ENCODE measurements at regions not wholly inside any gene's neighbourhood (a gene's known extent, or its start where the extent isn't known, plus 50 kb on each side); places are given as distances from the start of the nearest gene placed in this dataset.
"Not testable (repeated sequence)": the region's sequence is repeated elsewhere in the genome, so short reads cannot be mapped to it uniquely, and the experiment has no call there.

DNA sequence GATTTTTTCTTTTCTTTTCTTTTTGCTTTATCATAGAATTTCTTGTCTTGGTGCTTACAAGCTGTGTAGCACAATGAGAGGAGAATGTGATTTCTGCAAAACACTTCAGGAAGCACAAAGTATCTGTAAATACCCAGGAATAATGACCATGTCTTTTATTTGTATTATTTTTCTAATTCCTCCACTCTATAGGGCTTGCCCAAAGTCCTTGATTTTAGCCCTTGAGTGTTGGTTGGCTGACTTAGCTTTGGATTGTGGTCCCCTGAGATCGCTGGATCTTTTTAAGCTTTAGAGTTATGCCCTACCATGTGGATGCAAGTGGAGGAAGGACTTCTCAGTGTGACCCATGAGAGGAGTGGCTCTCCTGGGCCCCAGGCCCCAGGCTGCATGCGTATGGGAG lies 52.2 kb downstream of the HOXC4 start:
- not testable (repeated sequence) for H3K9me3 ChIP-seq (ENCODE audit: control insufficient read depth, low read length); H3K36me3 ChIP-seq (ENCODE audit: control insufficient read depth, insufficient read depth, low read length); H3K4me3 ChIP-seq (ENCODE audit: low read length); H3K4me1 ChIP-seq (ENCODE audit: control insufficient read depth, insufficient read depth, low read length); H3K9ac ChIP-seq (ENCODE audit: low read length)
- H3K27me3 ChIP-seq (ENCODE audit: control insufficient read depth, insufficient read depth, low read length) = peaks cover 17% of the 10 kb centered on the region

- not testable (repeated sequence) for H3K4me3 ChIP-seq (ENCODE audit: low read length); H3K4me1 ChIP-seq (ENCODE audit: control insufficient read depth, insufficient read depth, low read length); H3K9me3 ChIP-seq (ENCODE audit: control insufficient read depth, low read length); H3K9ac ChIP-seq (ENCODE audit: low read length); H3K36me3 ChIP-seq (ENCODE audit: control insufficient read depth, insufficient read depth, low read length)
- H3K27me3 ChIP-seq (ENCODE audit: control insufficient read depth, insufficient read depth, low read length) = peaks cover 17% of the 10 kb centered on the region
Measured at GRCh38 chr12:54106252-54106651, 52.6 kb downstream of the HOXC4 start.

- not testable (repeated sequence) for H3K4me1 ChIP-seq (ENCODE audit: control insufficient read depth, insufficient read depth, low read length); H3K9ac ChIP-seq (ENCODE audit: low read length); H3K9me3 ChIP-seq (ENCODE audit: control insufficient read depth, low read length); H3K36me3 ChIP-seq (ENCODE audit: control insufficient read depth, insufficient read depth, low read length); H3K4me3 ChIP-seq (ENCODE audit: low read length)
- H3K27me3 ChIP-seq (ENCODE audit: control insufficient read depth, insufficient read depth, low read length) = peaks cover 17% of the 10 kb centered on the region
Measured at GRCh38 chr12:54106803-54107579, 53.4 kb downstream of the HOXC4 start.

DNA sequence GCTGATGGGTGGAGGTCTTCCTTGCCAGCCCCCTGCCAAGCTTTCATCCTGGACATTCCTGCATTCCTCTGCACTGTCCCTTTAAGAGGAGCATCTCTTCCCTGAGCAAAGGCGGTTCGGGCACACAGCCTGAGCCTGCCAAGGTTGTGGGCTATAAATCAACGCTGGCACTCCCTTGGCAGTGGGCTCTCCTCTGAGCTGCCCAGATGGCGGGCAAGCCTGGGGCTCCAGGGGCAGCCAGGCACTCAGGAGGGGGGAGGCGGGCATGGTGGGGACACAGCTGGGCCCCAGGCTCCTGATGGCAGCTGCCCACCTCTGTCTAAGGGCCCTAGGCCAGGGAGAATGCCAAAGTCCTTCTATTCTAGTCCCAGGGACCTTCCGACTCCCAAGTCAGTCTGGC lies 58.7 kb downstream of the HOXC4 start:
- H3K27me3 ChIP-seq (ENCODE audit: control insufficient read depth, insufficient read depth, low read length); H3K4me3 ChIP-seq (ENCODE audit: low read length); H3K4me1 ChIP-seq (ENCODE audit: control insufficient read depth, insufficient read depth, low read length); H3K9me3 ChIP-seq (ENCODE audit: control insufficient read depth, low read length); H3K36me3 ChIP-seq (ENCODE audit: control insufficient read depth, insufficient read depth, low read length); H3K9ac ChIP-seq (ENCODE audit: low read length): not testable (repeated sequence)

DNA sequence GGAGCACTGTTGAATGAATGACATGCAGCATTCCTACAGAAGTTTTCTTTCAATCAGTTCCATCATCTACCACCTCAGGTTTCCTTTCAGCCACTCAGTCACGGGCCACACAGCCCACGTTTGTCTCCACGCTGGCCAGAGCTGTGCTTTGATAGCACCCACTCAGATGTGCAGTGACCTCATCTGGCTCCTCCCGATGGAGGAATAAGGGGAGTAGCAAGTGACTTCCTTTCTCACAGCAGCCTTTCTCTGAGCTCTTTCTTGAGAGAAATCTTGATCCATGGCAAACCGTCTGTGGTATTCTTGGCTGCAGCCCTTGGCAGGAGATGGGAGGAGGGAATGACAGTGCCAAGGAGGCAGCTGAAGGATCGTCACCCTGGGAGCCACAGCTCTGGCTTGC lies 62.4 kb downstream of the HOXC4 start:
- not testable (repeated sequence) for H3K9ac ChIP-seq (ENCODE audit: low read length); H3K4me1 ChIP-seq (ENCODE audit: control insufficient read depth, insufficient read depth, low read length); H3K9me3 ChIP-seq (ENCODE audit: control insufficient read depth, low read length); H3K36me3 ChIP-seq (ENCODE audit: control insufficient read depth, insufficient read depth, low read length); H3K4me3 ChIP-seq (ENCODE audit: low read length); H3K27me3 ChIP-seq (ENCODE audit: control insufficient read depth, insufficient read depth, low read length)

GRCh38 chr12:54117392-54117791 lies 63.8 kb downstream of the HOXC4 start:
- not testable (repeated sequence) for H3K4me3 ChIP-seq (ENCODE audit: low read length); H3K27me3 ChIP-seq (ENCODE audit: control insufficient read depth, insufficient read depth, low read length); H3K9ac ChIP-seq (ENCODE audit: low read length); H3K4me1 ChIP-seq (ENCODE audit: control insufficient read depth, insufficient read depth, low read length); H3K9me3 ChIP-seq (ENCODE audit: control insufficient read depth, low read length); H3K36me3 ChIP-seq (ENCODE audit: control insufficient read depth, insufficient read depth, low read length)

DNA sequence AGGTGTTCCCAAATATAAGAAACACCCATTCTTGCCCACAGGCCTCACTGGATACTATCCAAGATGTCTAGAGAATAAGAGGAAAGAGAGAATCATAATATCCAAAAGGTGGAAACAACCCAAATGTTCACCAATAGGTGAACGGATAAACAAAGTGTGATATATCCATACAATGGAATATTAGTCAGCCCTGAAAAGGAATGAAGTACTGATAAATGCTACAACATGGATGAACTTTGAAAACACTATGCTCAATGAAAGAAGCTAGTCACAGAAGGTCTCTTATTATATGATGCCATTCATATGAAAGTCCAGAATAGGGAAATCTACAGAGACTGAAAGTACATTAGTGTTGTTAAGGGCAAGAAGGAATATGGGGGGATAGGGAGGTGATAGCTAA lies 65.4 kb downstream of the HOXC4 start:
- not testable (repeated sequence) for H3K9me3 ChIP-seq (ENCODE audit: control insufficient read depth, low read length); H3K27me3 ChIP-seq (ENCODE audit: control insufficient read depth, insufficient read depth, low read length); H3K4me1 ChIP-seq (ENCODE audit: control insufficient read depth, insufficient read depth, low read length); H3K4me3 ChIP-seq (ENCODE audit: low read length); H3K36me3 ChIP-seq (ENCODE audit: control insufficient read depth, insufficient read depth, low read length); H3K9ac ChIP-seq (ENCODE audit: low read length)

DNA sequence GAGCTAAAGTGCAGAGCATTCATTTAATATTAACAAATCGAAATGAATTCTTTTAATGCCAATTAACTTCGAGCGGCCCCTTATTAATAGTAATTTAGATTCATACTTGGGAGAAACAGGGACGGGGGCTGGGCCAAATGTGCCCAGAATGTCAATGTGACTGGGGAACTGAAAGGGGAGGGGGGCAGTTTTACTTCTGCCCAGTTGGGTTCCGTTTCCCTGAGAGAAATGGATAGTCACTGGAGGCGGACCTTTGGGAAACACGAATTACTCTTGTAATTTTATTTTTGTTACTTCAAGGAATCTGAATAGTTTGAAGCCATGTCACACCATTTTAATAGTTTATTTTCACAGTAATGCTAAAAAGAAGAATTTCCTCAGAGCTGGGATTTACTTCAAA lies 64.8 kb downstream of the SMUG1 start:
- not testable (repeated sequence) for H3K9me3 ChIP-seq (ENCODE audit: control insufficient read depth, low read length); H3K36me3 ChIP-seq (ENCODE audit: control insufficient read depth, insufficient read depth, low read length); H3K4me3 ChIP-seq (ENCODE audit: low read length)

GRCh38 chr12:54125708-54126028 lies 63.1 kb downstream of the SMUG1 start:
- H3K36me3 ChIP-seq (ENCODE audit: control insufficient read depth, insufficient read depth, low read length); H3K4me3 ChIP-seq (ENCODE audit: low read length); H3K9me3 ChIP-seq (ENCODE audit: control insufficient read depth, low read length): not testable (repeated sequence)
- H3K4me1 ChIP-seq (ENCODE audit: control insufficient read depth, insufficient read depth, low read length) = peaks cover 32% of the 10 kb centered on the region
- H3K9ac ChIP-seq (ENCODE audit: low read length) = peak overlapping the region; percentile 87
- H3K27me3 ChIP-seq (ENCODE audit: control insufficient read depth, insufficient read depth, low read length) = peaks cover 11% of the 10 kb centered on the region

More for the DNA sequence above, 64.8 kb downstream of the SMUG1 start:
- Histone ChIP-seq H3K27me3 (ENCODE audit: control insufficient read depth, insufficient read depth, low read length) (peaks cover 11% of the 10 kb centered on the region), H3K4me1 (ENCODE audit: control insufficient read depth, insufficient read depth, low read length) (peaks cover 16% of the 10 kb centered on the region)
- not testable (repeated sequence) for H3K9ac ChIP-seq (ENCODE audit: low read length)

DNA sequence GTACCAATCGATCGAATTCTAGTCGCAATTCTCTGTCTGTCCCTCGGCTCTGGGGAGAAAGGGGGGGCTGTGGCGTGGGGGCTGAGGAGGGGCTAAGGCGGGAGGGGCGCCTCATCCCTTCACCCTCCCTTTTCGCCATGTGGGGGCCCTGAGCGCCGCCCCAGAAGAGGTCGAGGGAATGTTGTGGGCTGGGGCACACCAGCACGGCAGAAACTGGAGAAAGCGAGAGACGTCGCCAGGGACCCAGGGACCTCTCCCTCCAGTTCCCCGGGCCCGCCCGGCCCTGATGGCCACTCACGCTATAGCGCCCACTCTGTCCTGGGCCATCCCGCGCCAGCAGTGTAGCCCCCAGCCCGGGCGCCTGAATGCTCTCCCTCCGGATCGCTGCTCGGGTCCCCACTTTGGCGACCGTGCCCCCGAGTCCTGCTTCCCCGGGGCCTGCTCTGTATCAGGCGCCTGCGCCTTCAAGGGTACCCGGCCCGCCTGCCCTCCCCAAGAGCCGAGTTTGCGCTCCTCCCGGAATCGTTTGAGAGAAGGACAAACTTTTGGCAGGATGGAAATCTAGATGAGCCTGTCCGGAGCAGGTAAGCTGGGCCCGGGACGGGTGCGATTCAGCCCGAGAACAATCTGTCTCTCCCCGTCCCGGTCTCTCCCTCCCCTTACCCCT lies 62.6 kb downstream of the SMUG1 start:
- peak overlapping the region; percentile 87 for H3K9ac ChIP-seq (ENCODE audit: low read length)
- H3K36me3 ChIP-seq (ENCODE audit: control insufficient read depth, insufficient read depth, low read length) = no peaks in the 10 kb centered on the region
- peaks cover 37% of the 10 kb centered on the region for H3K4me1 ChIP-seq (ENCODE audit: control insufficient read depth, insufficient read depth, low read length)
- H3K27me3 ChIP-seq (ENCODE audit: control insufficient read depth, insufficient read depth, low read length) = peaks cover 11% of the 10 kb centered on the region
- H3K4me3 ChIP-seq (ENCODE audit: low read length) = peak overlapping the region; percentile 56
- H3K9me3 ChIP-seq (ENCODE audit: control insufficient read depth, low read length) = no peaks in the 10 kb centered on the region

- Histone ChIP-seq H3K4me3 (ENCODE audit: low read length) (peak overlapping the region; percentile 56), H3K36me3 (ENCODE audit: control insufficient read depth, insufficient read depth, low read length) (no peaks in the 10 kb centered on the region), H3K9ac (ENCODE audit: low read length) (peak overlapping the region; percentile 87), H3K4me1 (ENCODE audit: control insufficient read depth, insufficient read depth, low read length) (peaks cover 45% of the 10 kb centered on the region), H3K9me3 (ENCODE audit: control insufficient read depth, low read length) (no peaks in the 10 kb centered on the region), H3K27me3 (ENCODE audit: control insufficient read depth, insufficient read depth, low read length) (peaks cover 11% of the 10 kb centered on the region)
Measured at GRCh38 chr12:54126696-54127537, 61.9 kb downstream of the SMUG1 start.

DNA sequence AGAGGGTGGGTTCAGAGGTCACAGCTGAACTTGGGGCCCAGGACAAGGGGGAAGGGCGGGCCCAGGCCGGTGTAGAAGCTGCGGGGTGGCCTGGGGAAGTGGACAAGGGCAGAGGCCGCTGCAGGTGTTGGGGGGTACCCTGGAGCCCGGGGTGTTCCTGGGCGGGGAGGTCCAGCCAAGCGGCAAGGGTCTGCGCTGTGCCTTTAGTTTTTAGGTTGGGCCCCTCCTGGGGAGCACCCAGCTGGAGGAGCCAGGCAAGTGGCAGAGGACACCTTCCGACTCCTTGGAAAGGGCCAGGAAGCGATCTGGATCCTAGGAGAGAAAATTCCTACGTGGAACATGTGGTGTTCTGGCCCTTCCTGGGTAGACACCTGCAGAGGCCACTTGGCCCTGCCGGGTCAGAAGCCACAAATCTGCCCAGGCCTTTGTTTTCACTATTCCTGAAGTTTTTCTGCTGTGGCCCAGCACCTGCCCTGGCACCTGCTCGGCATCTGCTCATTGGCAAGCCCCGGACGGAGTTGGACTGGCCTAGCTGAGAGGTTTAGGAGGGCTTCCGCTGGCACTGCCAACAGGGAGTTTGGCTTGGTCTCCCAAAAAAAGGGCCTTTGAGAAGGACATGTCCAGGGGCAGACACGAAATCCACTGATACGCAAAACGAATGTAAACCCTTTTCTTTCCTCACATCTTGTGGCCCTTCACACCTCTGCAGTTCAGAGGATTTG lies 61.1 kb downstream of the SMUG1 start:
- H3K9ac ChIP-seq (ENCODE audit: low read length) = peak overlapping the region; percentile 87
- peak overlapping the region; percentile 56 for H3K4me3 ChIP-seq (ENCODE audit: low read length)

More for the DNA sequence above, 61.1 kb downstream of the SMUG1 start:
- H3K4me1 ChIP-seq (ENCODE audit: control insufficient read depth, insufficient read depth, low read length) = peaks cover 52% of the 10 kb centered on the region
- no peaks in the 10 kb centered on the region for H3K36me3 ChIP-seq (ENCODE audit: control insufficient read depth, insufficient read depth, low read length)
- H3K27me3 ChIP-seq (ENCODE audit: control insufficient read depth, insufficient read depth, low read length) = peaks cover 11% of the 10 kb centered on the region
- H3K9me3 ChIP-seq (ENCODE audit: control insufficient read depth, low read length) = no peaks in the 10 kb centered on the region
